T-cell (primary cell): ENCODE measurements at regions not wholly inside any gene's neighbourhood (a gene's known extent, or its start where the extent isn't known, plus 50 kb on each side); places are given as distances from the start of the nearest gene placed in this dataset.

Experiments
- ATAC-seq, 4 experiments: fragments of 200-7000 bp in 3 of 4; fragments of 150-1000 bp in 1 of 4; cut with Tn5 transposase; replicated peaks in 1 of 4; 1 replicate in 3 of 4; 2 replicates in 1 of 4; pipeline ENCODE4 v1.10.0; 2021; ENCODE audit warnings: moderate library complexity in 3 of 4, mild to moderate bottlenecking in 2 of 4, moderate number of reproducible peaks in 1 of 4
- CTCF ChIA-PET, 2 donors: fragments of 300-600 bp; sonication (Branson Sonifier 250); formaldehyde crosslinking; loops; one replicate each; lab custom pipeline; 2022; ENCODE audit warnings: antibody characterized with exemption in 2 of 2; lab: Charles Lee
- POLR2A ChIA-PET, 2 donors: fragments of 300-600 bp; sonication (Branson Sonifier 250); formaldehyde crosslinking; loops; one replicate each; lab custom pipeline; 2022; ENCODE audit warnings: antibody characterized with exemption in 2 of 2; lab: Charles Lee
- DNase-seq, 35 experiments: peaks; one replicate each; pipeline versions ENCODE4 v3.0.0 to v3.0.0-alpha.2; 2013 to 2023
- H3K27ac ChIP-seq: one replicate; pipeline ENCODE4 v1.5.1; 2013; ENCODE audit warnings: low read length
- H3K27me3 ChIP-seq, 2 experiments: replicated peaks in 1 of 2; 1 replicate in 1 of 2; 2 replicates in 1 of 2; pipeline versions ENCODE4 v1.6.1 to v1.7.0; 2013; ENCODE audit warnings: low read length in 1 of 2, mixed read lengths in 1 of 2; ENCODE audit not compliant: control insufficient read depth in 2 of 2, insufficient read depth in 2 of 2; ENCODE audit errors: extremely low read depth in 1 of 2
- H3K36me3 ChIP-seq, 2 donors: 1 replicate in 1 of 2; 2 replicates in 1 of 2; pipeline versions ENCODE4 v1.6.1 to v1.7.0; 2013; ENCODE audit warnings: low read length in 1 of 2; ENCODE audit not compliant: control insufficient read depth in 2 of 2, insufficient read depth in 1 of 2; ENCODE audit errors: extremely low read depth in 1 of 2
- H3K4me1 ChIP-seq, 2 experiments: 1 replicate in 1 of 2; 2 replicates in 1 of 2; pipeline versions ENCODE4 v1.6.1 to v1.7.0; 2013; ENCODE audit warnings: low read length in 2 of 2, mixed read lengths in 1 of 2; ENCODE audit not compliant: insufficient read depth in 2 of 2, control insufficient read depth in 1 of 2; ENCODE audit errors: extremely low read depth in 1 of 2
- H3K4me3 ChIP-seq, 2 donors: 1 replicate in 1 of 2; 2 replicates in 1 of 2; pipeline versions ENCODE4 v1.5.1 to v1.7.0; 2013; ENCODE audit warnings: mild to moderate bottlenecking in 2 of 2, low read length in 1 of 2, moderate library complexity in 1 of 2; ENCODE audit not compliant: control insufficient read depth in 1 of 2; ENCODE audit errors: extremely low read depth in 1 of 2
- H3K9me3 ChIP-seq: 2 replicates; pipeline ENCODE4 v1.7.0; 2013
- H3K27ac Mint-ChIP-seq, 2 donors: one replicate each; pipeline ENCODE4 v1.8.0; 2020 to 2021; ENCODE audit warnings: mild to moderate bottlenecking in 2 of 2, mixed read lengths in 2 of 2
- H3K27me3 Mint-ChIP-seq, 2 donors: one replicate each; pipeline ENCODE4 v1.8.0; 2021 to 2022; ENCODE audit warnings: mixed read lengths in 2 of 2
- H3K36me3 Mint-ChIP-seq: one replicate; pipeline ENCODE4 v1.8.0; 2021; ENCODE audit warnings: mixed read lengths
- H3K4me1 Mint-ChIP-seq, 3 donors: one replicate each; pipeline ENCODE4 v1.8.0; 2020 to 2022; ENCODE audit warnings: mixed read lengths in 3 of 3, mild to moderate bottlenecking in 1 of 3
- H3K4me3 Mint-ChIP-seq, 3 donors: one replicate each; pipeline ENCODE4 v1.8.0; 2020 to 2022; ENCODE audit warnings: mild to moderate bottlenecking in 3 of 3, mixed read lengths in 3 of 3, moderate library complexity in 3 of 3
- H3K9me3 Mint-ChIP-seq, 3 donors: one replicate each; pipeline ENCODE4 v1.8.0; 2020 to 2022; ENCODE audit warnings: mixed read lengths in 3 of 3
- WGBS: methylation state at CpG from one replicate; pipeline ENCODE4 v1.1.5; 2013; ENCODE audit warnings: missing lambda C conversion rate; ENCODE audit not compliant: insufficient coverage; 5-methylcytosine and 5-hydroxymethylcytosine counted together

GRCh38 chr7:81162771-81163525, 244.1 kb upstream of the SEMA3C start:
- 33% methylated on average over 1 of the region's 7 CpGs for WGBS
- H3K4me3 Mint-ChIP-seq: no peak overlapping the region
- no peak overlapping the region for H3K4me3 ChIP-seq
- H3K4me1 Mint-ChIP-seq: no peaks in the 10 kb centered on the region
- H3K9me3 ChIP-seq: no peaks in the 10 kb centered on the region
- H3K36me3 ChIP-seq: no peaks in the 10 kb centered on the region
- H3K27ac Mint-ChIP-seq: no peak overlapping the region
- H3K9me3 Mint-ChIP-seq: peaks cover 4 to 23% (median 7%) of the 10 kb centered on the region in 3 donors
- POLR2A ChIA-PET: no interaction called here
- H3K27me3 Mint-ChIP-seq: no peaks in the 10 kb centered on the region
- DNase-seq (no peak), ATAC-seq (no peak)
- no peaks in the 10 kb centered on the region for H3K4me1 ChIP-seq
- CTCF ChIA-PET: no interaction called here
- H3K27ac ChIP-seq: no peak overlapping the region
- no peaks in the 10 kb centered on the region for H3K36me3 Mint-ChIP-seq
- no peaks in the 10 kb centered on the region for H3K27me3 ChIP-seq

- no peaks in the 10 kb centered on the region for H3K36me3 Mint-ChIP-seq
- H3K27ac Mint-ChIP-seq: no peak overlapping the region
- H3K9me3 Mint-ChIP-seq: peaks cover 4 to 23% (median 9%) of the 10 kb centered on the region in 3 donors
- 90% methylated on average over 4 of the region's 4 CpGs for WGBS
- no peaks in the 10 kb centered on the region for H3K27me3 ChIP-seq
- no peaks in the 10 kb centered on the region for H3K27me3 Mint-ChIP-seq
- no peak for ATAC-seq
- H3K4me3 Mint-ChIP-seq: no peak overlapping the region
- H3K4me1 ChIP-seq: no peaks in the 10 kb centered on the region
- H3K36me3 ChIP-seq: no peaks in the 10 kb centered on the region
- no peaks in the 10 kb centered on the region for H3K9me3 ChIP-seq
- CTCF ChIA-PET: no interaction called here
- H3K4me1 Mint-ChIP-seq: no peaks in the 10 kb centered on the region
- no peak overlapping the region for H3K4me3 ChIP-seq
- no peak overlapping the region for H3K27ac ChIP-seq
- no peak for DNase-seq
- POLR2A ChIA-PET: no interaction called here
These were observed 243.4 kb upstream of the SEMA3C start for GRCh38 chr7:81162234-81162633.

GRCh38 chr7:81161451-81162075, 242.7 kb upstream of the SEMA3C start:
- no peak overlapping the region for H3K27ac ChIP-seq
- no peaks in the 10 kb centered on the region for H3K36me3 ChIP-seq
- no peak overlapping the region for H3K4me3 ChIP-seq
- DNase-seq (no peak), ATAC-seq (no peak)
- no peaks in the 10 kb centered on the region for H3K9me3 ChIP-seq
- H3K4me3 Mint-ChIP-seq: no peak overlapping the region
- H3K4me1 Mint-ChIP-seq: no peaks in the 10 kb centered on the region
- H3K27me3 Mint-ChIP-seq: no peaks in the 10 kb centered on the region
- WGBS: 87% methylated on average over 3 of the region's 6 CpGs
- ChIA-PET CTCF (no interaction called here), POLR2A (no interaction called here)
- no peaks in the 10 kb centered on the region for H3K27me3 ChIP-seq
- H3K4me1 ChIP-seq: no peaks in the 10 kb centered on the region
- H3K36me3 Mint-ChIP-seq: no peaks in the 10 kb centered on the region
- H3K27ac Mint-ChIP-seq: no peak overlapping the region
- peaks cover 4 to 23% (median 10%) of the 10 kb centered on the region in 3 donors for H3K9me3 Mint-ChIP-seq

DNA sequence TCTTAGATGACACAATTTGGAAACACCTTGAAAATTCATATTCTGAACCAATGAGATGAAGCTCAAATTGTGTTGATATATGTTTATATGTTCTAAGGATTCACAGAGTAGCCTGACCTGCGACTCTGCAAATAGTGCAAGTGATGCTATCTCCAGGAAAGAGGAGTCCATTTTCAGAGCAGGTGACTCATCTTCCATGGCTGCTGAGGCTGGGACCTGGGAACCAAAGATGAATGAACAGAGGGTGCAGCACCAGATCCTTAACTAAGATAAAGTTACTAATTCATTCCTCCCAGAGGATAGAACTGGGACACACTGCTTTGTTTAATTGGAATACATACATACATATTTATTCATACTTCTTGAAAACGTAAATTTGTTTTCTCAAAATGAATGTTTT, 240.6 kb upstream of the SEMA3C start:
- H3K4me3 ChIP-seq: no peak overlapping the region
- no peaks in the 10 kb centered on the region for H3K9me3 ChIP-seq
- CTCF ChIA-PET: no interaction called here
- H3K27me3 Mint-ChIP-seq: no peaks in the 10 kb centered on the region
- H3K27me3 ChIP-seq: no peaks in the 10 kb centered on the region
- POLR2A ChIA-PET: no interaction called here
- WGBS: 67% methylated on average over 1 of the region's 2 CpGs
- no peaks in the 10 kb centered on the region for H3K4me1 ChIP-seq
- H3K36me3 Mint-ChIP-seq: no peaks in the 10 kb centered on the region
- no peak overlapping the region for H3K27ac ChIP-seq
- ATAC-seq: no peak
- no peak for DNase-seq
- H3K9me3 Mint-ChIP-seq: peaks cover 4 to 23% (median 11%) of the 10 kb centered on the region in 3 donors
- no peaks in the 10 kb centered on the region for H3K4me1 Mint-ChIP-seq
- H3K4me3 Mint-ChIP-seq: no peak overlapping the region
- no peak overlapping the region for H3K27ac Mint-ChIP-seq
- H3K36me3 ChIP-seq: no peaks in the 10 kb centered on the region

DNA sequence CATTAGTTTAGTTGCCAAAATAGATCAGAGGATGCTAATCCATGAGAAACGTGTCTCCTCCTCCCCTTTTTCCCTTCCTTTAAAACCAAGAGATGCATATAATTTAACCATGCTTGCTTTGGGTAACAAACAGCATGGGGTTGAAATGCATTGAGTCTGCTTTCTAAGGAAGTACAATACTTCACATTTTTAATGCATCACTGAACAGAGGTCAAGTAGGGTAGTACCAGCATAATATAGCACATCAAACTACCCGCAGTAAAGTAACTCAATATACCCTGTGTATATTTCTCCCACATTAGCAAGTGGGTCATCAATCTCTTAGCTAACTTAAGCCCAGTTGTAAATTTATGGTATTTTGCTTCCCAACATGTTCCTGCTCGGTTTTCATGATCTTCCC, 239.3 kb upstream of the SEMA3C start:
- no peaks in the 10 kb centered on the region for H3K27me3 ChIP-seq
- DNase-seq: no peak
- H3K4me3 ChIP-seq: no peak overlapping the region
- no peak for ATAC-seq
- Mint-ChIP-seq H3K27me3 (no peaks in the 10 kb centered on the region), H3K4me3 (no peak overlapping the region), H3K36me3 (no peaks in the 10 kb centered on the region), H3K4me1 (no peaks in the 10 kb centered on the region), H3K27ac (no peak overlapping the region), H3K9me3 (peaks cover 4 to 23% (median 11%) of the 10 kb centered on the region in 3 donors)
- WGBS: 67% methylated on average over 1 of the region's 3 CpGs
- no peak overlapping the region for H3K27ac ChIP-seq
- H3K4me1 ChIP-seq: no peaks in the 10 kb centered on the region
- no peaks in the 10 kb centered on the region for H3K9me3 ChIP-seq
- no peaks in the 10 kb centered on the region for H3K36me3 ChIP-seq
- ChIA-PET CTCF (no interaction called here), POLR2A (no interaction called here)

DNA sequence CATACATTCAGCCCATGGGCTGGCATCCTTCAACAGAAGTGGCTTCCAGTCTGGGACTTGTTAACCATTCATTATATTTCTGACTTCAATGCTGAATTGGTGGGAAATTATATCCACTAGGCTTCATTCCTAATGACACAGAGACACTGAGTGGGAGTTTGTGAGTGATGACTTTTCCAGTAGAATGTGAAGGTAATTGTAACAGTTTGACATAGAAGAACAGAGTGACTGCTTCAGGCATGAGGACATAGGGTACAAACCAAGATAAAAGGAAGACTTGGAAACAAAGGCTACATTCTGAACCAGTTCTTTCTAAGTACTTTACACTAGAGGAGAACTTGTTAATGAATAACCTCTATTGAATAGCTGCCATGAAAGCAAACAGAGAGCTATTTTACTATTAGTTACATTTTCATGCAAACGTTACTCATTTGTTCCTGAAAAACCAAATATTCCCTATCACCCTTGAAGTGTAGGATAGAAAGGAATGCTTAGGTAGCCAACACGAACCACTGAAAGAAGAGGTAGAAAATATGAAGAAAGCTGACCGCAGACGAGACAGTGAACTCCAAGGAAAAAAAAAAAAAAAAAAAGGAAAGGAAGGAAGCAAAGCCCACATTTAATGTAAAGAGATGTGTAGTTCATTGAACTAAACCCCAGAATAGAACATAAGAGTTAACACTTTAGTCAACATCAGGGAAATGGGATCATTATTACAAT, 237.0 kb upstream of the SEMA3C start:
- H3K4me1 ChIP-seq: no peaks in the 10 kb centered on the region
- ChIA-PET POLR2A (no interaction called here), CTCF (interaction anchor here in 1 of 2 donors (0.6 kb wide), 1 partner anchor 645 kb away, joined by 13 read pairs; no protein-coding TSS in a partner anchor)
- no peaks in the 10 kb centered on the region for H3K36me3 ChIP-seq
- peaks cover 0 to 20% (median 8%) of the 10 kb centered on the region in 3 donors for H3K9me3 Mint-ChIP-seq
- H3K27me3 ChIP-seq: no peaks in the 10 kb centered on the region
- no peaks in the 10 kb centered on the region for H3K4me1 Mint-ChIP-seq
- no peak for ATAC-seq
- no peak overlapping the region for H3K4me3 ChIP-seq
- WGBS: no CpG with 5 or more reads among the region's 4 CpGs
- no peaks in the 10 kb centered on the region for H3K9me3 ChIP-seq
- H3K27me3 Mint-ChIP-seq: no peaks in the 10 kb centered on the region
- DNase-seq: no peak
- H3K36me3 Mint-ChIP-seq: no peaks in the 10 kb centered on the region
- no peak overlapping the region for H3K4me3 Mint-ChIP-seq
- no peak overlapping the region for H3K27ac ChIP-seq
- H3K27ac Mint-ChIP-seq: no peak overlapping the region
